SH-SY5Y (cell line): ENCODE measurements at regions not wholly inside any gene's neighbourhood (a gene's known extent, or its start where the extent isn't known, plus 50 kb on each side); places are given as distances from the start of the nearest gene placed in this dataset.

Source experiments
- GATA2 ChIP-seq: IDR thresholded peaks from 2 replicates; pipeline ENCODE4 v1.6.1; 2011; ENCODE audit warnings: mild to moderate bottlenecking, low read depth, low read length
- GATA3 ChIP-seq: IDR thresholded peaks from 2 replicates; pipeline ENCODE4 v1.6.1; 2011; ENCODE audit warnings: low read depth, mild to moderate bottlenecking, low read length, moderate library complexity

DNA sequence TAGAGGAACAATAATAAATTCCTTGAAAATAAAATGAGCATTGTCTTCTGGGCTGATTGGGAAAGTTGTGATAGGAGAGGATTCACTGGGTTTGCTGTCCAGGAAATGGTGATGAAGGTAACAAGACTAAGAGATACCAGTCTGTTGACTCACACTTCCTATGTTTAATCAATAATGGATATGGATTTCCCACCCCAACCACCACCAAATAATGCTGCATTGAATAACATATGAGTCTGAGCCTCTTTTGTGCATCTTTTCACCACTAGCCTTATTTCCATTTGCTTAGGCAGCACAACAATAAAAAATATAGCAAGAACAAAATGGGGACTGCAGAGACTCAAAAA is 120.2 kb upstream of the NFIB start:
- TF ChIP-seq GATA2 (no peak), GATA3 (no peak)
